HG02981 (cell line): ENCODE measurements at regions not wholly inside any gene's neighbourhood (a gene's known extent, or its start where the extent isn't known, plus 50 kb on each side); places are given as distances from the start of the nearest gene placed in this dataset.

Experiments used
- ATAC-seq: cut with Tn5 transposase; IDR thresholded peaks from one replicate; pipeline ENCODE4 v1.9.1; 2021; ENCODE audit warnings: mild to moderate bottlenecking, moderate library complexity; ENCODE audit not compliant: unreplicated experiment

- no peak for ATAC-seq
Measured at GRCh38 chr2:19687017-19687659, 214.6 kb downstream of the TTC32 start.

- ATAC-seq = no peak
Measured at GRCh38 chr2:19686439-19686838, 215.3 kb downstream of the TTC32 start.

- no peak for ATAC-seq
Measured at GRCh38 chr2:19685731-19686130, 216.1 kb downstream of the TTC32 start.

- ATAC-seq = no peak
Measured at GRCh38 chr2:19684516-19684915, 217.3 kb downstream of the TTC32 start.

- no peak for ATAC-seq
Measured at GRCh38 chr2:19683556-19683955, 218.2 kb downstream of the TTC32 start.

GRCh38 chr2:19682493-19682892 lies 219.3 kb downstream of the TTC32 start:
- no peak for ATAC-seq

- ATAC-seq = no peak
Measured at GRCh38 chr2:19677825-19678518, 223.8 kb downstream of the TTC32 start.

- no peak for ATAC-seq
Measured at GRCh38 chr2:19677215-19677777, 224.5 kb downstream of the TTC32 start.

- ATAC-seq = no peak
Measured at GRCh38 chr2:19676770-19677169, 225.0 kb downstream of the TTC32 start.

GRCh38 chr2:19675856-19676460 lies 225.8 kb downstream of the TTC32 start:
- ATAC-seq = no peak

- no peak for ATAC-seq
Measured at GRCh38 chr2:19675003-19675629, 226.7 kb downstream of the TTC32 start.

- no peak for ATAC-seq
Measured at GRCh38 chr2:19674051-19675002, 227.5 kb downstream of the TTC32 start.

- no peak for ATAC-seq
Measured at GRCh38 chr2:19673213-19673791, 228.5 kb downstream of the TTC32 start.

- ATAC-seq = no peak
Measured at GRCh38 chr2:19671916-19672315, 229.9 kb downstream of the TTC32 start.

- no peak for ATAC-seq
Measured at GRCh38 chr2:19671311-19671710, 230.5 kb downstream of the TTC32 start.

GRCh38 chr2:19670303-19670702 lies 231.5 kb downstream of the TTC32 start:
- no peak for ATAC-seq

- ATAC-seq = no peak
Measured at GRCh38 chr2:19669559-19669958, 232.2 kb downstream of the TTC32 start.

GRCh38 chr2:19669126-19669525 lies 232.7 kb downstream of the TTC32 start:
- no peak for ATAC-seq

GRCh38 chr2:19667536-19667949 lies 234.2 kb downstream of the TTC32 start:
- no peak for ATAC-seq

- no peak for ATAC-seq
Measured at GRCh38 chr2:19667085-19667484, 234.7 kb downstream of the TTC32 start.
